ENCODE measurements at regions not wholly inside any gene's neighbourhood (a gene's known extent, or its start where the extent isn't known, plus 50 kb on each side); places are given as distances from the start of the nearest gene placed in this dataset.
"Not testable (repeated sequence)": the region's sequence is repeated elsewhere in the genome, so short reads cannot be mapped to it uniquely, and the experiment has no call there.

DNA sequence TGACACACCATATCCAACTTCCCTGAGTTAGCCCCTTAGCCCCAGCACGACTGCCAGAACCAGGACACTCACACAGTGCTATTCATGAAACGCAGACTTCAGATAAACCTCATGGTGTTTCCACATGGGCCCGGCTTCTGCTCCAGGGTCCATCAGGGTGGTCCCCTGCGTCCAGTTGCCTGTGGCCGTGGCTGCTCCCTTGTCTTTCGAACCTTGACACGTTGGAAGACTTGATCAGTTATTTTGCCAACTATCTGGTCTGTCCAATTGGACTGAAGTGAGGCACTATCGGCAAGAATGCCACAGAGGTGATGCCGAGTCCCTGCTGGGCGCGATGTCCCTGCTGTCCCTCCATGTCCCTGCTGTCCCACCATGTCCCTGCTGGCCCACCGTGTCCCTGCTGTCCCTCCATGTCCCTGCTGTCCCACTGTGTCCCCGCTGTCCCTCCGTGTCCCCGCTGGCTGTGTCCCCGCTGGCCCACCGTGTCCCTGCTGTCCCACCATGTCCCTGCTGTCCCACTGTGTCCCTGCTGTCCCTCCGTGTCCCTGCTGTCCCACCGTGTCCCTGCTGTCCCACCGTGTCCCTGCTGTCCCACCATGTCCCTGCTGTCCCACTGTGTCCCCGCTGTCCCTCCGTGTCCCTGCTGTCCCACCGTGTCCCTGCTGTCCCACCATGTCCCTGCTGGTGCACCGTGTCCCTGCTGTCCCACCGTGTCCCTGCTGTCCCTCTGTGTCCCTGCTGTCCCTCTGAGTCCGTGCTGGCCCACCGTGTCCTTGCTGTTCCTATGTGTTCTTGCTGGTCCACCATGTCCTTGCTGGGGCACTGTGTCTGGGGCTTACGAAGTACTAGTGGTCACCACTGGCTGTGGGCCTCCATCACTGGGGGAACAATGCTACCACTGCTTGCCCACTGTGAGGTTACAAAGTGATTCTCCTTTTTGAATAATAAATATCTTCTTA lies 251.4 kb downstream of the DLL1 start:
- no peak for DNase-seq

GRCh38 chr6:170038708-170039107 lies 252.2 kb downstream of the DLL1 start:
- DNase-seq = no peak

DNA sequence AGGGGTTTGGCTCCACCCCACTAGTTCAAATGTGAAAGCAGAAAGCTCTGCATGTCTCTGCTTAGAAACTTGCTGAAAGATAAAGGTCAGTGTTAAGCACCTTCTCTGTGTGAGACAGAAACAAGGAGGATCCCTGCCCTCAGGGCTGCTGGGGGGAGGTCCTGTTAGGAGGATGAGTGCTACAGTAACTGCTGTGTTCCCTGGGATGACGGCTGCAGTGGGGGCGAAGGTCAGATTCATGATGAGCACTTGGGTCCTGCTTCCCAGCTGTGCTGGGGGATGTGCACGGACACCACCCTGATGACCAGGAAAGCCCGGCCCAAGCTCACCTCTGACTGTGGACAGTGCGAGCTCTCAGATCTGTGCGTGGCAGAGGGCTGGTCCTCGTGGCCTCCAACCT lies 252.6 kb downstream of the DLL1 start:
- no peak for DNase-seq

- no peak for DNase-seq
These were observed 253.2 kb downstream of the DLL1 start for GRCh38 chr6:170037541-170038250.

DNA sequence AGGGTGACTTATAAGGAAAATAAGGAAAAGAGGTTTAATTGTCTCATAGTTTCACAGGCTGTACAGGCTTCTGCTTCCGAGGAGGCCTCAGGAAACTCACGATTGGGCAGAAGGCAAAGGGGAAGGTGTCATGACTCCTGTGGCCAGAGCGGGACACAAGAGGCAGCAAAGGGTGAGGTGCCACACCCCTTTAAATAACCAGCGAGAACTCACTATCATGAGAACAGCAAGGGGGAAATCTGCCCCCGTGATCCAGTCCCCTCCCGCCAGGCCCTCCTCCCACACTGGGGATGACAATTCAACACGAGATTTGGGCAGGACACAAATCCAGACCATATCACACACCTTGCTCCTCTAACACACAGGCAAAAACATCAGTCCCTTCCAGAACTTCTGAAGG lies 254.0 kb downstream of the DLL1 start:
- no peak for DNase-seq

DNA sequence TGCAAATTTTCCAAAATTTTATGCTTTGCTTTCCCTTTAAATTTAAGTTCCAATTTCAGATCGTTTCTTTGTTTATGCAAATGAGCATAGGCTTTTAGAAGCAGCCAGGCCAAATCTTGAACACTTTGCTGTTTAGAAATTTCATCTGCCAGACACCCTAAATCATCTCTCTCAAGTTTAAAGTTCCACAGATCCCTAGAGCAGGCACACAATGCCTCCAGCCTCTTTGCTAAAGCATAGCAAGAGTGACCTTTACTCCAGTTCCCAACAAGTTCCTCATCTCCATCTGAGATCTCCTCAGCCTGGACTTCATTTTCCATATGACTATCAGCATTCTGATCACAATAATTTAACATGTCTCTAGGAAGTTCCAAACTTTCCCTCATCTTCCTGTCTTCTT lies 254.5 kb downstream of the DLL1 start:
- DNase-seq = not testable (repeated sequence)

DNA sequence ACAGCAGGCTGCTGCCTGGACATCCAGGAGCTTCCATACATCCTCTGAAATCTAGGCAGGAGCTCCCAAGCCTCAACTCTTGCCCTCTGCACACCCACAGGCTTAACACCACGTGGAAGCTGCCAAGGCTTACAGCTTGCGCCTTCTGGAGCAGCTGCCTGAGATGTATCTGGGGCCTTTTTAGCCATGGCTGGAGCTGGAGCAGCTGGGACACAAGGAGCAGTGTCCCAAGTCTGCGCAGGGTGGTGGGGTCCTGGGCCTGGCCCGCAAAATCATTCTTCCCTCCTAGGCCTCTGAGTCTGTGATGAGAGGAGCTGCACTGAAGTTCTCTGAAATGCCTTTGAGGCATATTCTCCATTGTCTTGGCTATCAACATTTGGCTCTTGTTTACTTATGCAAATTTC lies 255.0 kb downstream of the DLL1 start:
- DNase-seq = no peak

GRCh38 chr6:170035044-170035443 lies 255.8 kb downstream of the DLL1 start:
- no peak for DNase-seq

DNA sequence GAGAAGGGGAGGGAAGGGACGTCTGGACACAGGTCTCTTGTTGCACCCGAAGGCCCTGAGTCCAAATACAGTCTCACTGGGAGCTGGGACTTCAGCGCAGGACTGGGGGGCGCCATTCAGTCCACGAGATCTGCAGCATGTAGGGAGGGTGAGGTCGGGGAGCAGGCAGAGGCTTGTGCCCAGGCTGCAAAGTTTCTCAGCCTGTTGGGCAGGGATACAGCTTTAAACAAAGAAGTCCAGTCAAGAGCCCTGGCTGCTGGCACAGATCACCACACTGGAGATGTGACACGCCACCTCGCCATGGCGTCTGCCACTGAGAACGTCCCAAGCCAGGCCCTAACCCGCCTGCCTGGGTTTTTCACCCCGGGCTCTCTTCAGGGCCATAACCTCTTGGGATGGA lies 256.6 kb downstream of the DLL1 start:
- DNase-seq = no peak

- no peak for DNase-seq
These were observed 257.2 kb downstream of the DLL1 start for GRCh38 chr6:170033666-170034065.

DNA sequence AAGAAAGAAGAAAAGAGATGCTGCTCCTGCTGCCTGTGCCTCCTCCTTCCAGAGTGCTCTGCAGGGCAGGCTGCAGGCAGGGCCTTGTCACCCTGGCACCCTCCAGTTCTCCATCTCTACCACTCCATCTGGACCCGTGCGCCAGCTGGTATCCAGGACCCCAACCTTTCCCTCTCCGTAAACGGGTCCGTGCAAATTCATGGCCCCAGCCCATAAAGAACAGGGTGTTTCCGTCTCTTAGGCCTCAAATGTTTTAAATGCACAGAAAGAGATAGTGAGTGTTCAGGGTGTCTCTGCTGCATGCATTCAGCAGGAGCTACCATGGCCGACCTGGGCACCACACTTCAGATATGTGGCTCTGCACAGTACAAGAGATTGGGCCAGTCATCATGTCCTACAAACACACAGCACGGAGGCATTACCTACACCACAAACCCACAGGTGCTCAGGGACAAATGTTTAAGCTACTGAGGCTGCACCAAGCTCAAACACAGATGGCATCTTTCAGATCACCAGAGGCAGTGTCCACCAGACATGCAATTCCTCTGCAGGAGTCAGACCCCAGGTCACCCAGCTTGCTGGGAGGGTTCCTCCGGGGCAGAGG lies 258.1 kb downstream of the DLL1 start:
- DNase-seq = no peak

DNA sequence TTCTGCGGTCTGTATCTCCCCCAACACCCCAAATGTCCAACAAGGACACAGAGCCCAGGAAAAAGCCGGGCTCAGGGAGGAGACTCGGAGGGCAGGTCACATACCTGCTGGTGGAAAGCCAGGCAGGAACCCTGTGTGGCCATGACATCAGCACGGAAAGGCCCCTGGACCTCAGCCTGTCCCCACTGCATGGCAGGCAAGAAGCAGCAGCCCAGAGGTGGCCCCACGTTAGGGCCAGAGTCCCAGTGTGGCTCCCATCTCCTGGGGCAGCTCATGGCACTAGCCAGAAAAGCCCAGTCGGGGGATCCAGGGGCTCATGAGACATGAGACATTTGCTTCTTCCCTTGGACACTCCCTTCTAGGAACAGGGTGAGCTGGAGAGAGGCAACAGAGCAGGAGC lies 258.7 kb downstream of the DLL1 start:
- no peak for DNase-seq

GRCh38 chr6:170031684-170032121 lies 259.2 kb downstream of the DLL1 start:
- DNase-seq = no peak

GRCh38 chr6:170030821-170031471 lies 259.9 kb downstream of the DLL1 start:
- peak; percentile 91 for DNase-seq

GRCh38 chr6:170030284-170030815 lies 260.5 kb downstream of the DLL1 start:
- no peak for DNase-seq

GRCh38 chr6:170029416-170030283 lies 261.2 kb downstream of the DLL1 start:
- no peak for DNase-seq

DNA sequence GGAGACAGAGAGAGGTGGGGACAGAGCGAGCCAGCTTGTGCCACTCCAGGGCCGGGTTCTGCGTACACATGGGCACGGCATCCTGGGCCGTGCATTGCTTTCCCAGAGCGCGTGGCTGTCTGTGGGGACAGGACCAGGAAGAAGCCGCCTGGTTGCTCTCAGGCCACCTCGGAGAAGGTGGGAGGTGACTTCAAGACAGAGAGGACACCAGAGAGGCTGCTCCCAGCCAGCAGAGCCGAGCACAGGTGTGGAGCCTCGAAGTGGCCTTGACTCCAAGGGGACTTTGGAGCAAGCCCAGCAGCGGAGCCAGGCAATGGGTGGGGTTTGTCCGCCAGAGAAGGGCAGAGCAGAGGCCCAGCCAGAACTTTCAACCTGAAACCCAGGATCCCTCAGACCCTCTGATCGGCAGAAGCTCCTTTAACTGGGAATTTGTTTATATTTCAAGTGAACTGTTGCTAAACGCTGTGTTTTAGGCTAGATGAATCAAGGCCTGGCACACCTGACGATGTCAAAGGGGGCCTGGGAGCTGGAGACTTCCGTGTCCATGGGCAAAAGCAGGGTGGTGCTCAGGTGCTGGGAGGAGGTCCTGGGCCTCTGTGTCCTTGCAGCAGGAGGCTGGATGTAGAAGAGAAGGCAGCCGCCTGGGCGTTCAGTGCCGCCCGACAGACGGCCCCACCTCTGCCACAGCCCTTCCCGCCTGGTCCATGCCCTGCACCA lies 262.1 kb downstream of the DLL1 start:
- DNase-seq = no peak

DNA sequence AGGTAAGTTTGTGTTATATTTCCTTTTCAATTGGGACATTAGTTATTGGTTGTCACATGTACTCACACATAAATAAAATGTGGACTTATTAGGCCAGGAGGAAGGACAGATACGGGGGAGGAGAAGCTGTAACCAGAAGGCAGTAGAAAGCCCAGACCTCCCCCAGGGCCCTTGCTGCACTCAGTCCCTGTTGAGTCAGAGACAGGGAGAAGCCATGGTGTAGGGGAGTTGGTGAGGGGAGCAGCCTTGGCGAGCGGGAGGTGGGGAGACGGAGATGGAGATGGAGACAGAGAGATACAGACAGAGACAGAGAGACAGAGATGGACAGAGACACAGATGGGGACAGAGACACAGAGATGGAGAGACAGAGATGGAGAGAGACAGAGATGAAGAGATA lies 263.2 kb downstream of the DLL1 start:
- DNase-seq = no peak

GRCh38 chr6:170026751-170027646 lies 263.9 kb downstream of the DLL1 start:
- DNase-seq = peak; percentile 49

Data from NCI-H748 treated with DMSO at 0.1 percent for 48 hours (cell line).